NCI-H146 (cell line): ENCODE measurements at regions not wholly inside any gene's neighbourhood (a gene's known extent, or its start where the extent isn't known, plus 50 kb on each side); places are given as distances from the start of the nearest gene placed in this dataset.
"Not testable (repeated sequence)": the region's sequence is repeated elsewhere in the genome, so short reads cannot be mapped to it uniquely, and the experiment has no call there.

ENCODE experiments used
- DNase-seq: peaks from one replicate; lab custom pipeline; 2025; lab: John Stamatoyannopoulos, UW

GRCh38 chr2:211144078-211144477 lies 587.7 kb downstream of the CPS1 start:
- DNase-seq, result no peak

GRCh38 chr2:211144974-211145665 lies 588.7 kb downstream of the CPS1 start:
- no peak for DNase-seq

GRCh38 chr2:211149731-211150130 lies 593.3 kb downstream of the CPS1 start:
- no peak for DNase-seq

GRCh38 chr2:211157211-211157610 lies 600.8 kb downstream of the CPS1 start:
- DNase-seq, result no peak

- DNase-seq, result peak; percentile 34
Measured at GRCh38 chr2:211157856-211158463, 601.6 kb downstream of the CPS1 start.

- no peak for DNase-seq
Measured at GRCh38 chr2:211159972-211160371, 603.6 kb downstream of the CPS1 start.

GRCh38 chr2:211161236-211161635 lies 604.8 kb downstream of the CPS1 start:
- DNase-seq, result no peak

GRCh38 chr2:211162911-211163310 lies 606.5 kb downstream of the CPS1 start:
- no peak for DNase-seq

- DNase-seq, result no peak
Measured at GRCh38 chr2:211170843-211171242, 614.4 kb downstream of the CPS1 start.

GRCh38 chr2:211174021-211174420 lies 617.6 kb downstream of the CPS1 start:
- no peak for DNase-seq

- DNase-seq, result no peak
Measured at GRCh38 chr2:211174631-211175030, 618.2 kb downstream of the CPS1 start.

- no peak for DNase-seq
Measured at GRCh38 chr2:211175956-211176355, 619.6 kb downstream of the CPS1 start.

- no peak for DNase-seq
Measured at GRCh38 chr2:211176514-211177141, 620.2 kb downstream of the CPS1 start.

- DNase-seq, result no peak
Measured at GRCh38 chr2:211181626-211182025, 625.2 kb downstream of the CPS1 start.

- no peak for DNase-seq
Measured at GRCh38 chr2:211187602-211188001, 631.2 kb downstream of the CPS1 start.

GRCh38 chr2:211203986-211204385 lies 647.6 kb downstream of the CPS1 start:
- no peak for DNase-seq

GRCh38 chr2:211204456-211204855 lies 648.1 kb downstream of the CPS1 start:
- no peak for DNase-seq

- DNase-seq, result no peak
Measured at GRCh38 chr2:211204902-211205301, 648.5 kb downstream of the CPS1 start.

- no peak for DNase-seq
Measured at GRCh38 chr2:211205358-211205757, 649.0 kb downstream of the CPS1 start.

GRCh38 chr2:211205836-211206235 lies 649.4 kb downstream of the CPS1 start:
- DNase-seq, result no peak

GRCh38 chr2:211216221-211216620 lies 659.8 kb downstream of the CPS1 start:
- DNase-seq, result no peak

GRCh38 chr2:211219548-211219947 lies 663.1 kb downstream of the CPS1 start:
- not testable (repeated sequence) for DNase-seq

- no peak for DNase-seq
Measured at GRCh38 chr2:211225784-211226183, 669.4 kb downstream of the CPS1 start.
